Non-pigmented ciliary epithelial cell (primary cell): ENCODE measurements at regions not wholly inside any gene's neighbourhood (a gene's known extent, or its start where the extent isn't known, plus 50 kb on each side); places are given as distances from the start of the nearest gene placed in this dataset.

Experiments used
- DNase-seq: peaks from one replicate; pipeline ENCODE4 v3.0.0-alpha.2; 2010; ENCODE audit warnings: low read depth

DNA sequence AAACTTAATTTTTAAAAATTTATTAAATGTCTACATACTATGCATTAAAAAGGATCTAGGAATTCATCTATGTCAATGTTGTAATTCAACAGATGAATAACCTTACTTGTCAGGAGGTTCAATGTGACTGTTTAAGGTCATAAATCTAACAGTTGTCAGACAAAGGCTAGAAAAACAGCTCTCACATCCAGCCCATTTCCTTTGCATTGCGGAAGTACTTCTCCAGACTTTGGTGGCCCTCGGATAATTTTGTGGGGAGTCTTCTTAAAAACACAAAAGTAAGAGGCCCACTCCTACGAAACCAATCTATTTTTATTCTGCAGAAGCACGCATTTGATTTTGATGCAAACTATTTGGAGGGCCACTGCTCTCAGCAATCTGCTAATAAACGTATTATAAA is 122.6 kb upstream of the CHRM3 start:
- no peak for DNase-seq

DNA sequence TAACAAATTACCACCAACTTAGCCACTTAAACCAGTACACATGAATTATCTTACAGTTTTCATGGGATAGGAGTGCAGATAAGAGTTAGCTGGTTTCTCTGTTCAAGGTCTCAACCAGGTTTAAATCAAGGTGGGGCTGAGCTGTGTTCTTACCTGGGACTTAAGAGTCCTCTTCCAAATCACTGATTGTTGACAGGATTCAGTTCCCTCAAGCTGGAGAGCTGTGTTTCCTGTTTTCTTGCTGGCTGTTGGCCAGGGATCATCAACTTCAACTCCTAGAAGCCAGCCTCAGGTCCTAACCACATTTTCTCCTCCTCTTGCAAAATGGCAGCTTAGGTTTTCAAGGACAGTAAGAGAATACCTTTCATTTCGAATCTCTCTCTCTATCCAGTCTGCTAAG is 123.8 kb upstream of the CHRM3 start:
- no peak for DNase-seq

DNA sequence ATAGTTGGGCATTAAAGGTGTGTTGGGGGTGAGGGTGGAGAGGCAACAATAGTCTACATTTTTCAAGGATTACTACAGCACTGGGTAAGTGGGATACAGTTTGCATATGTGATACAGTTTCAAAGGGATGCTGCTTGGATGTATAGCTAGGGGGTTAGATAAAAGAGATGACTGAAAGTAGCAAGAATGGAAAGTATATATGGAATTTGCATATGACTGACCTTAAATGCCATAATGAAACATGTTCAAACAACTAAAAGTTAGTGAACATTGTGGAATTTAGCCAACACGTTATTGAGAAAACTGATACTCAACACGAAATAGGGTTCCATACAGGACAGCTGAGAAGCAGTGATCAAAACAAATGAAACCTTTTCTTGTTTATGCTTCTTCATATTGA is 124.8 kb upstream of the CHRM3 start:
- DNase-seq = no peak

DNA sequence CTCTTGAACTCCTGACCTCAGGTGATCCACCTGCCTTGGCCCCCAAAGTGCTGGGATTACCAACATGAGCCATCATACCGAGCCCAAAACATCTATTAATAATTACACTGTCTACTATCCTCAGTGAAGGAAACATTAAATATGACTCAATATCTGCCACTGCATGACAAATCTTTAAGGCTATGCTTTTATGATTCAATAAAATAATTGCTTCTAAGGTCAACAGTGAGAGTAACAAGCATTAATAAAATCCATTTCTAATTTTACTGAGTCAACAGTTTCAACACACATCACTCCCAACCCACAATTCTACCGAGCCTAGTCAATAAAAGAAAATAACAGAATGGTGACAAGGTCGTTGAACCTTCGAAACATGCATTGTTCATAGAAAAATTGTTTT is 125.5 kb upstream of the CHRM3 start:
- no peak for DNase-seq

DNA sequence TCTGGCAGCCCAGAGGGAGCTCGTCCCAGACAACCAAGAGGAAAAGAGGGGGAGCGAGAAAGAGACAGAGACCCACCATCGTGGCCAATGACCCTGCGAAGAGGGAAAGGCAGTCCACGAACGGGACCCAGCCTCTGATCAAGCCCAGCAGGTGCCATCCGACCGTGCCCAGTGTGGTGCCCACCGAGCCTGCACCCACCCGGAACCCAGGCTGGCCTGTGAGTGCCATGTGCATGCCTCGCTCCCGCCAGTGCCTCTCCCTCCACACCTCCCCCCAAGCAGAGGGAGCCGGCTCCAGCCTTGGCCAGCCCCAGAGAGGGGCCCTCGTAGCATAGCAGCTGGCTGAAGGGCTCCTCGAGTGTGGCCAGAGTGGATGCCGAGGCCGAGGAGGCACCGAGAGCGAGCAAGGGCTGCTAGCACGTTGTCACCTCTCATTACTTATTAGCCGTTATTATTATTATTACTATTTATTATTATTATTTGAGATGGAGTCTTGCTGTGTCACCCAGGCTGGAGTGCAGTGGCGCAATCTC is 130.7 kb upstream of the CHRM3 start:
- no peak for DNase-seq

DNA sequence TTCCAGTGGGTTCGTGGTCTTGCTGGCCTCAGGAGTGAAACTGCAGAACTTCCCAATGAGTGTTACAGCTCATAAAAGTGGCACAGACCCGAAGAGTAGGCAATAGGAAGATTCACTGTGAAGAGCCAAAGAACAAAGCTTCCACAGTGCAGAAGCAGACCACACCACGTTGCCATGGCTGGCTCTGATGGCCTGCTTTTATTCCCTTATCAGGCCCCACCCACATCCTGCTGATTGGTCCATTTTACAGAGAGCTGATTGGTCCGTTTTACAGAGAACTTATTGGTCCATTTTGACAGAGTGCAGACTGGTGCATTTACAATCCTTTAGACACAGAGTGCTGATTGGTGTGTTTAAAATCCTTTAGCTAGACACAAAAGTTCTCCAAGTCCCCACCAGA is 131.4 kb upstream of the CHRM3 start:
- DNase-seq = no peak

DNA sequence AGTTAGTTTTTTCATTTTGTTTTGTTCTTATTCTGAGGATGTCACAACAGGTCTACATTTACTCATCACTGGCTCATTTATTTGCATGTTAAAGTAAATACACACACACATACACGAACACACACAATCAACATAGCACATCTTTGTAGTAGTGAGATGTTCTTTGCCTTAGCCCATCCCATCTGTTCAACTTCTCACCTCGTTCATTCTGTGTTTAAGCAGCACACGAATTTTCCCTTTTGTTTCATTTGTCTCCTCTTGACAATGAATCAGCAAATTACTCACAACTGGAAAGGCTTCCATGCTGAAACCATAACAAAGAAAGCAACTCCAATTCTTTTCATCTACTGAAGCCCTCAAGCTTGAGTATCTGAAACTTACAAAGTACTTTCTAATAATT is 133.3 kb upstream of the CHRM3 start:
- DNase-seq = no peak

DNA sequence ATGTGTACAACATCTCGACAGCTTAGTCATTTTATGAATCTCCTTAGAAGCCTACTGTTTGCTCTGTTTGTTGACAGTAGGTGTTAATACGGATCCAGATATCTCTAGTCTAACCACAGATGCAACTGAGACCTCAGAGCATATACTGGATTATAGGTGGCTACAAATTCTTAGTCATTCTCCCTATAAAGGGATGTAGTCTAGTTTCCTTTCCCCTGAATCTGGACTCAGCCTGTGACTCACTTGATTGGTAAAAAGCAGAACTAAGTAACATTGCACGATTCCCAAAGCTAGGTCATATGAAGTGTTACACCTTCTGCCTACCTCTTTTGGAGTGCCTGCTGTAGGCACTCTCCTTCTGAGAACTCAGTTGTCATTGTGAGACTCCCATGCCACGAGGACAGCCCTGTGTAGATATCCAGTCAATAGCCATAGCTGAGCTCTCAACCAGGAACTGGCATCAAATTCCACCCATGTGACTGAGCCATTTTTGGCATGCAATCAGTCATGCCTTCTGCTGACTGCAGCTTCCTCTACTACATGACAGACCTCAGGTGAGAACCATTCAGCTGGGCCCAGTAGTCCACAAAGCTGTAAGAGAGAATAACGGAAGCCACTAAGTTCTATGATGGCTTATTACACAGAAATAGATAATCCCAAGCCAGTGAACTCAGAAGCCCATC is 135.9 kb upstream of the CHRM3 start:
- no peak for DNase-seq

DNA sequence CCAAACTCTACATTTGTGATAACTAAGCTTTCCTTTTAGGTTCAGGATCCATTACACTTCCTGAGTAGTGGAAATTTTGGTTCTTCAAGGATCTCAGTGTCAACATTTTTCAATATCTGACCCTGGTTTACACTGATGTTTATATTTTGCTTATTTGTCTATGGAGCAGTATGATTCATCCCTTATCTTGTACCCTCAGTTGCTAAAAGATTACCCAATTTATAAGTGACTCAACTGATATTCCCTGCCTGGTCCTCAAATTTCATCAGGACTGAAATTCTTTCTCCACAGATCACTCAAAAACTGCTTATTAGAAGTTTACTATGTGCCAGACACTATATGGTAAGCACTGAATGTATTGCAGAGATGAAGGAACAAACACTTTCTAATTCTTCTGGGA is 139.1 kb upstream of the CHRM3 start:
- DNase-seq = peak; percentile 24

DNA sequence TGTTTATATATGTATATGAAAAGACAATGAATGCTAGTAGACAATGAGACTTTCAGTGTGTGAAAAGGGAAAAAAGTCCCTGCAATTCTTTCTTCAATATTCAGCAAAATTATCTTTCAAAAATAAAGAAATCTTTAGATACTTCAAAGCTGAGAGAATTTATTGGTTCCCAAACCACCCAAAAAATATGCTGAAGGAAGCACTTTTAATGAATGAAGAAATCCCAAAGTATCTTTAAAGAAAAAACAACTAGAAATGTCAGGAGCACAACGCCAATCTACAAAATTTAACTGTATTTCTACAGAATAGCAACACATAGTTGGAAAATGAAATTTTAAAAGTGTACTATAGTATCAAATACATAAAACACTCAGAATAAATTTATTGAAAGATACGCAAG is 142.3 kb upstream of the CHRM3 start:
- DNase-seq = no peak

DNA sequence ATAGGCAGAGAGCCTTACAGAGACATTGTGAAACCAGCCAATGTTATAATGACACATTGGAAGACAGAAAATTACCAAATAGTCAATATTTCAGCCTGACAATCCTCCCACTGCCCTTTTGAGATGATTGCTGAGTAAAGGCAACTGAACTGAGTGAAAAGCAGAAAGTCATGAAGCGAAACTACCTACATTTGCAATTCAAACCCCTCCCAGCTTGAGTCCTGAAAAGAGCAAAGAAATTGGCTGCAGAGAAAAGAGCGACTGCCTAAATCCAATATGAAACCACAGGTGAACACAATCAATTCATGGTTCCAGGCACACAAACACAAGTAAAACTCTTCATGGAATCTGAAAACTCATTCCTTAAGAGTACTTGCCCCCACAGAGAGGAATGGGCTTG is 143.4 kb upstream of the CHRM3 start:
- no peak for DNase-seq

DNA sequence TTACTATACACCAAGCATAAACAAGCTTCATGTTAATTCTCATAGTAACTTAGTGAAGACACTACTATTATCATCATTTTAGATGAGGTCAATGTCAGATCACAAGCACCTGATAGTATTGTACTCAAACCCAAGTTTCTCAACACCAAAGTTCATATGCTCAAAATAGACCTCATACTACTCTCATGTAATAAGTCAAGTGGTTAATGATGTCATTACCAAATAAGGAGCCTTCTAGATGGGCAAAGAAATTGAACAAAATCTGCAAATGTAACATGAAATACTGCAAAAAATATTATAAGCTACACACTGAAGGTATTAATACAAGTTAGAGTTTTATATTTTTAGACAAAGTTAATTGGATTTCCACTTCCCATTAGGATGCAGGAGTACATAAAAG is 144.0 kb upstream of the CHRM3 start:
- DNase-seq = no peak

DNA sequence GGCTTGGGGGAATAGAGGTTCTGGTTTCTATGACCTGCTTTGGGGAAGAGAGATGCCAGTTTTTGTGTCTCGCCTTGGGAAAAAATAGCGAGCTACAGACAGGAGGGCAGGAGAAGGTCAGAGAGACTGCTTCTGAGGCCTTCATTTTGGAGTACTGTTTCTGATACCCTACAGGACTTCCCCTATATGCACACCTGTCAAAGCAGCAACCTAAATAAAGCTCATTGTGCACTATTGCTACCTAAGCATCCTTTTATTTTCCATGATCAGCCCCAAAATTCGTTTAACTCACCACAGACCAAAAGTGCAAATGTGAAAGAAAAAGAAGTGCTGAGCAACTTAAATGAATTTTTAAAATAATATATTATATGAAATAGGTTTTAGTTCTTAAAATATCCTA is 145.6 kb upstream of the CHRM3 start:
- no peak for DNase-seq

DNA sequence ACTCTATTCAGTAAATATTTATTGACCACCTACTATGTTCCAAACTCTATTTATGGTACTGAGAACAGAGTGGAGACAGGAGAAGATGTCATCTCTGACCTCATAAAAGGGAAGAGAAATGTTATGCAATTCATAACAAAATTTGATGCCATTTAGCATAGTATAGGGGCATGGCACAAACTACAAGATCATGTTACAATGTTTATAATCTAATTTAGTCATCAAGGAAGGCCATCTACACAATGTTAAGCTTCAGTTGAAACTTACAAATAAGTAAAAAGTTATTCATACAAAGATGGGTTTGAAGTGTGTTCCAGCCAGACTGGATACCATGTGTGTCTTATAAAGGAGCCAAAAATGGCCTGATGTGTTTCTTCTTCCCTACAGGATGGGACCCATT is 146.8 kb upstream of the CHRM3 start:
- DNase-seq = no peak

DNA sequence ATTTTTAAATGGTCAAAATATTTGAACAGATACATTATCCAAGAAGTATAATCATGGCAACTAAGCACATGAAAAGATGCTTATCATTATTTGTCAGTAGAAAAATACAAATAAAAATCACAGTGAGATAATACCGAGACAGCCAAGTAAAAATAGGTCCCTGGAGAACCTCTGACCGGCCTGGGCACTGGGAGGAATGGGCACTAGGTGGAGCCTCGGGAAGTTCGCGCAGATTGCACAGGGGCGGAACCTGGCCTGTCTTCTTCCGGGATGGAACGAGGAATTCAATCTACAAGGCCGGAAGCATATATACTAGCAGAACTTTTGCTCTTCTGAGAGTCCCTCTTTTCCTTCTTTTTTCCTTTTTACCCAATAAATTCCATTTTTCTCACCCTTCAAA is 148.5 kb upstream of the CHRM3 start:
- DNase-seq = no peak

DNA sequence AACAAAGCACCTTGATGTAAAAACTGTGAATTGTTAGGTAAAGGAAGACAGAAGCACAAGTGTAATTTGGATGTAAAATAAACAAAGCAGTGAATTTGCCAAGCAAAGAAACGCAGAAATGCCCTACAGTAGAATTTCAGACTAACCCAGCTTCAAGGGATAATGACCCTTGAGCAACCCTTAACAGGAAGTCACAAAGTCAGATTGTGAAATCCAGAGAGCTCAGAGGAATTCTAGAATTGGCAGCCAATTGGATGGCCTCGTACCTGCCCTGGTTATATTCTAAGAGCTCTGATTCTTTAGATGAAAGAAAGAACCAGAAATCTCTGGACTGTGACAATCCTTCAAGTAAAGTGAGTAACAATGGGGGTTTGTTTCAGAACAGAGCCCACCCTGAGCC is 152.7 kb upstream of the CHRM3 start:
- no peak for DNase-seq

DNA sequence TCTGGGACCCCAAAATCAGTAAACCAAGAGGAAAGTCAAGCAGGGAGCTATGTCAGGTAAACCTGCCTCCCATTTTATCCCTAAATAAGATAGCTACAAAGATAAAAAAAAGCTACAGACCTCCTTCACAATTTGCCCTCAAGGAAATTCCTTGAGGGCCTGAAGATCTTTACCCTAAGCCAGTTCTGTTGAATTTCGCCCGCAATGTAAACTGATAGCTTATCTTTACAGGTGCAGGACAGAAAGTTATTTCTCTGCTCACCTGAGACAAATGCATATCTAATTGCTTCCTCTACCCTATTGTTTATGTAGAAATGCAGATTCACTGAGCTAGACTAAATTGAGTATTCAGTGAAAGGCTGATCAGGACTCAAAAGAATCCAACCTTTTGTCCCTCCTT is 153.4 kb upstream of the CHRM3 start:
- DNase-seq = no peak

DNA sequence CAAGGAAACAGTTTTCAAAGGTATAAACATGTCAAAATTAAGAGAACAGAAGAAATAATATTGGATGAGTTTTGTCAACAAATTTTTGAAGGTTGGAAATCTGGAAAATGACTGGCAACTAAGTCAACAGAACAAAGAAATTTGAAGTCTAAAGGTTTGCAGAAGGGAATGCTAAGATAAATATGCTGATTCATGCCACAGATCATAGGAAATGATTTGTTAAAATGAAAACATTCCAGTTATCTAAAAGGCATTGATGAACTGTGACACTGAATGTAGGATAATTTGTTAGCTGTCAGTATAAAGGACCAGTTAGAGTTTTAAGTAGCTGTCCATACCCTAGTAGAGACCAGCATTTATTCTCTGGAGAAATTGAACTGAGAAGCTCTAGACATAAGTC is 157.9 kb upstream of the CHRM3 start:
- DNase-seq = no peak

DNA sequence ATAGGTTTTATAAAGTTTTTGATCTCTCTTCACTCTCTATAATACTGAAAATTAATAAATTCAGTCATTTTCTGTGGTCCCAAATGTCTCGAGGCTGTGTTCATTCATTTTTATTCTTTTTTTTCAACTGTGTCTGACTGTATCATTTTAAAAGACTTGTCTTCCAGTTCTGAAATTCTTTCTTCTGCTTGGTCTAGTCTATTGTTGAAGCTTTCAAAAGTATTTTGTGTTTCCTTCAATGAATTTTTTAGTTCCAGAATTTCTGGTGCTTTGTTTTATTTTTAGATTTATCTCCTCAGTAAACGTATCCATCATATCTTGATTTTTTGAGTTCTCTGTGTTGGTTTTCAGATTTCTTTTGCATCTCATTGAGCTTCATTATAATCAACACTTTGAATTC is 161.0 kb upstream of the CHRM3 start:
- no peak for DNase-seq

DNA sequence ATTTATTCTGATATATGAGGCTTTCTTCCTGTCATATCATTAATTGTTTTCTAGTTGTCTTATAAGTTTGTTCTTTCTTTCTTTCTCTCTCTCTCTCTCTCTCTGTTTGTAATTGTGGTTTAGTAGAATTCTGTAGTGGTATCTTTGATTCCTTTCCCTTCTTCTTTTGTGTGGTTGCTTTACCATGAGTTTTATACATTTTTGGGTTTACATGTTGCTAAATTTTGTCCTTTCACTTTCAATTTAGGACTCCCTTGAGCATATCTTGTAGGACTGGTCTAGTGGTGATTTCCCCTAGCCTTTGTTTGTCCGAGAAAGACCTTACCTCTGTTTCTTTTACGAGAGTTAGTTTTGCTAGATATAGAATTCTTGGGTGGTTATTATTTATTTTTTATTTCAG is 162.3 kb upstream of the CHRM3 start:
- DNase-seq = no peak

DNA sequence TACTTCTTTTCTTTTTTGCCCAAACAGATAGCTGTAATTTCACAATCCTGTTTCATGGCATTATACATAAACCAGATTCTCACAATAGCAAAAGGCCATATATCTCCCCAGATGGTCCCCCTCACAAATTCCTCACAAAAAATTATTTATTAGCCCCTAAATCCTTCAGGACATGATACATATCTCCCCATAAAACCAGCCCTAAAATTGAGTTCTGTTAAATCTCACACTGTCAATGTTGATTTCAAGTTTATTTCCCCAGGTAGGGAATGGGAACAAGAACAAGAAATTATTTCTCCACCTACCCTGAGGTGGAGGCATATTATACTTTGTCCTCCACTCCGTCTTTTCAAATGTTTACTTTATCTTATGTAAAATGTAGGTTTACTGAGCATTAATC is 163.4 kb upstream of the CHRM3 start:
- no peak for DNase-seq

DNA sequence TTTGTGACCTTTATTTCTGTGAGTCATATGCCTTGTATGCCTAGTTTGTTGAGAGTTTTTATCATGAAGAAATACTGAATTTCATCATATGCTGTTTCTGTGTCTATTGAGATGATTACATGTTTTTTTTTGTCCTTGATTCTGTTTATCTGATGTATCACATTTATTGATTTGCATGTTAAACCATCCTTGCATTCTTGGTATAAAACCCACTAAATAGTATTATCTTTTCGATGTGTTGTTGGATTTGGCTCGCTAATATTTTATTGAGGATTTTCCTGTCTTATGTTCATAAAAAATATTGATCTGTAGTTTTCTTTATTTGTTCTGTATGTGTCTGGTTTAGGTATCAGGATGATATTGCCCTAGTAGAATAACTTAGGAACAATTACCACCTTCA is 164.7 kb upstream of the CHRM3 start:
- DNase-seq = no peak

DNA sequence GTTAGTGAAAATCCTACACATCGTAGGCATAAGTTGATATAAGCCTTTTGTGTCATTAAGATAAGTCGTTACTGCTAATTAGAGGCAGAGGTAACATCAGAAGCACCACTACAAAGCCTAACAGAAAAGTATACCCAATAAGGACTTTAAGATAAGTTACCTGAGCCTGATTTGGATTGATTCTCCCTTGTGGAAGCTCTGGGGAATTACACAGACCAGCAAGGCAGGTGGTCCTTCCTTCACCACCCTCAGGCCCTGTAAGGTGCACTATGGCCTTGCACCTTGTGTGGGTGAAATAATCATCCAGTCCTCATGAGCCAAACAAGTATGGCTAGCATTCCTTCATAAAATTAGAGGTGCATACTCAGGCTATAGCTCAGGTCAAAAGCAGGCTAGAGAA is 166.7 kb upstream of the CHRM3 start:
- no peak for DNase-seq

DNA sequence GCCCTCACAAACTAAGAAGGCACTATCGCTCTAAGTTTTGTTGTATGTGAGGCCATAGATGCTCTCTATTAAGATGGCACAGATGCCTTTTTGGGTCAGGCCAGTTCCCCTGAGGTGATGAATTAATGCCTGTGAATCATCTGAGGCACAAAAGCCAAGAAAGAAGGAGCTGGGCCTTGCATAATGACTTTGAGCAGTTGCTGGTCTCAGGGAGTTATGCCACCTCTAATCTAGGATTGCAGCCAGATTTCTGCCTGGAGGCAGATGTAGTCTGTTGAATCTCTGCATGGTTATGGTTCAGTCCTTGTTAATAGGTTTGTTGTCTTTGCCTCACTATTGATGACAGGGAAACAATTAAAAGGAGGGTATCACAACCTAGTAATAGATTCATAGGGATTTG is 168.1 kb upstream of the CHRM3 start:
- DNase-seq = no peak

DNA sequence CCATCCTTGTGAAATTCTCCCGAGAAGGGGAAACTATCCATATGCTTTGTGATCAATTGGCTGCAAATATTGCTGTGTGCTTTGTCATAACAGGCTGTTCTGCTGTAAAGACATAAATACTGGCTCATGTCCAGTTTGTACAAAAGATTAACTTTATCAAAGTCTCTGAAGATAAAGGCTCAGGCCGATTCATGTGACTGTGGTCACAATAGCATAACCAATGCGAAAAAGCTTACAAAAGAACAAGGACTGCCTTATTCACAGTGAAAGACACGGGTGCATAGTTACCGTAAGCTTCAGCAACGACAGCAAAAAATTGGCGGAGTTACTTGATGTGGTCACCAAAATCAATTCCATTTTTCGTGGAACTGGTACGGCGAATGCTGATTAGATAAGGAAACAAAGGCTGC is 173.6 kb upstream of the CHRM3 start:
- no peak for DNase-seq
